Activated T-helper 9 cell treated with anti-CD3 and anti-CD28 coated beads, Interleukin-2, amount 50 U/mL, for 16 hours (primary cell): ENCODE measurements at regions not wholly inside any gene's neighbourhood (a gene's known extent, or its start where the extent isn't known, plus 50 kb on each side); places are given as distances from the start of the nearest gene placed in this dataset.

ENCODE experiments used
- DNase-seq: peaks from one replicate; pipeline ENCODE4 v3.0.0-alpha.2; 2020; ENCODE audit warnings: low read depth

- DNase-seq: no peak
Observed at GRCh38 chr5:175034924-175035323, 310.5 kb downstream of the MSX2 start.

GRCh38 chr5:175032741-175033151 is 308.4 kb downstream of the MSX2 start:
- no peak for DNase-seq

- no peak for DNase-seq
Observed at GRCh38 chr5:175032013-175032412, 307.6 kb downstream of the MSX2 start.

GRCh38 chr5:175027390-175027789 is 303.0 kb downstream of the MSX2 start:
- no peak for DNase-seq

- DNase-seq: no peak
Observed at GRCh38 chr5:175025077-175025476, 300.7 kb downstream of the MSX2 start.

- DNase-seq: no peak
Observed at GRCh38 chr5:175021841-175022625, 297.7 kb downstream of the MSX2 start.

- no peak for DNase-seq
Observed at GRCh38 chr5:175021321-175021720, 296.9 kb downstream of the MSX2 start.

GRCh38 chr5:175015028-175015685 is 290.8 kb downstream of the MSX2 start:
- no peak for DNase-seq

GRCh38 chr5:175013251-175013650 is 288.9 kb downstream of the MSX2 start:
- DNase-seq: no peak

GRCh38 chr5:175012267-175012666 is 287.9 kb downstream of the MSX2 start:
- no peak for DNase-seq

GRCh38 chr5:175003531-175003930 is 279.1 kb downstream of the MSX2 start:
- no peak for DNase-seq

GRCh38 chr5:175001876-175002645 is 277.7 kb downstream of the MSX2 start:
- no peak for DNase-seq

GRCh38 chr5:175001311-175001710 is 276.9 kb downstream of the MSX2 start:
- no peak for DNase-seq

GRCh38 chr5:174999581-174999980 is 275.2 kb downstream of the MSX2 start:
- DNase-seq: no peak

GRCh38 chr5:174998131-174998730 is 273.8 kb downstream of the MSX2 start:
- no peak for DNase-seq

- no peak for DNase-seq
Observed at GRCh38 chr5:174997688-174998087, 273.3 kb downstream of the MSX2 start.

- no peak for DNase-seq
Observed at GRCh38 chr5:174996941-174997340, 272.6 kb downstream of the MSX2 start.

- no peak for DNase-seq
Observed at GRCh38 chr5:174995827-174996226, 271.4 kb downstream of the MSX2 start.

- no peak for DNase-seq
Observed at GRCh38 chr5:174991847-174992246, 267.5 kb downstream of the MSX2 start.

- DNase-seq: no peak
Observed at GRCh38 chr5:174990909-174991308, 266.5 kb downstream of the MSX2 start.

GRCh38 chr5:174987443-174988012 is 263.1 kb downstream of the MSX2 start:
- DNase-seq: no peak

- no peak for DNase-seq
Observed at GRCh38 chr5:174984863-174985262, 260.5 kb downstream of the MSX2 start.
